WTC11 (cell line): ENCODE measurements at regions not wholly inside any gene's neighbourhood (a gene's known extent, or its start where the extent isn't known, plus 50 kb on each side); places are given as distances from the start of the nearest gene placed in this dataset.

Experiments
- ATAC-seq: fragments of 200-7000 bp; cut with Tn5 transposase; 2 replicates; pipeline ENCODE4 v1.10.0; 2021; ENCODE audit warnings: mild to moderate bottlenecking, moderate library complexity
- CTCF ChIA-PET: fragments of 300-600 bp; sonication (Branson Sonifier 250); formaldehyde crosslinking; loops from one replicate; lab custom pipeline; 2021; ENCODE audit warnings: antibody characterized with exemption; lab: Charles Lee
- POLR2A ChIA-PET: fragments of 350-600 bp; sonication (Branson Sonifier 250); formaldehyde crosslinking; loops from one replicate; lab custom pipeline; 2021; ENCODE audit warnings: antibody characterized with exemption; lab: Charles Lee
- DNase-seq: peaks from one replicate; pipeline ENCODE4 v3.0.0; 2021; ENCODE audit warnings: low spot score
- H3K27ac Mint-ChIP-seq: 2 replicates; pipeline ENCODE4 v1.8.0; 2021; ENCODE audit warnings: mixed read lengths
- H3K27me3 Mint-ChIP-seq: 2 replicates; pipeline ENCODE4 v1.8.0; 2021; ENCODE audit warnings: low read depth, mild to moderate bottlenecking, moderate library complexity, mixed read lengths
- H3K36me3 Mint-ChIP-seq: 2 replicates; pipeline ENCODE4 v1.8.0; 2021; ENCODE audit warnings: mixed read lengths
- H3K4me1 Mint-ChIP-seq: 2 replicates; pipeline ENCODE4 v1.8.0; 2022; ENCODE audit warnings: mixed read lengths
- H3K4me3 Mint-ChIP-seq: 2 replicates; pipeline ENCODE4 v1.8.0; 2021; ENCODE audit warnings: mild to moderate bottlenecking, moderate library complexity, mixed read lengths
- H3K9me3 Mint-ChIP-seq: 2 replicates; pipeline ENCODE4 v1.8.0; 2021; ENCODE audit warnings: mixed read lengths
- CDX4 ChIP-seq: fragments of 250-450 bp; sonication (Bioruptor Pico); IDR thresholded peaks from 2 replicates; pipeline ENCODE4 v1.9.0; 2021; ENCODE audit warnings: moderate library complexity, mild to moderate bottlenecking, inconsistent platforms, borderline replicate concordance
- E2F1 ChIP-seq: sonication (generic); formaldehyde crosslinking; IDR thresholded peaks from 2 replicates; pipeline ENCODE4 v1.8.0; 2022; ENCODE audit warnings: mild to moderate bottlenecking, missing genetic modification reagents
- ELF4 ChIP-seq: sonication (generic); formaldehyde crosslinking; IDR thresholded peaks from 2 replicates; pipeline ENCODE4 v1.8.1; 2022; ENCODE audit warnings: low read depth, mild to moderate bottlenecking, moderate library complexity, missing genetic modification reagents
- FOXJ3 ChIP-seq: sonication (generic); formaldehyde crosslinking; IDR thresholded peaks from 2 replicates; pipeline ENCODE4 v1.9.0; 2021; ENCODE audit warnings: missing genetic modification reagents, mild to moderate bottlenecking, borderline replicate concordance
- FOXP1 ChIP-seq: sonication (generic); formaldehyde crosslinking; IDR thresholded peaks from 2 replicates; pipeline ENCODE4 v1.8.0; 2022; ENCODE audit warnings: missing genetic modification reagents, mild to moderate bottlenecking, moderate library complexity, borderline replicate concordance
- GABPB1 ChIP-seq: sonication (generic); formaldehyde crosslinking; IDR thresholded peaks from 2 replicates; pipeline ENCODE4 v1.8.1; 2023; ENCODE audit warnings: mild to moderate bottlenecking, missing genetic modification reagents
- IRF2 ChIP-seq: sonication (generic); formaldehyde crosslinking; IDR thresholded peaks from 2 replicates; pipeline ENCODE4 v1.8.0; 2022; ENCODE audit warnings: low read depth, missing genetic modification reagents, borderline replicate concordance
- MXD4 ChIP-seq: fragments of 250-450 bp; sonication (Bioruptor Pico); IDR thresholded peaks from 2 replicates; pipeline ENCODE4 v1.8.0; 2021; ENCODE audit warnings: mild to moderate bottlenecking, moderate library complexity, borderline replicate concordance
- NFATC4 ChIP-seq: fragments of 250-450 bp; sonication (Bioruptor Pico); IDR thresholded peaks from 2 replicates; pipeline ENCODE4 v1.9.0; 2021; ENCODE audit warnings: mild to moderate bottlenecking
- OVOL2 ChIP-seq: fragments of 250-450 bp; sonication (Bioruptor Pico); IDR thresholded peaks from 2 replicates; pipeline ENCODE4 v1.9.0; 2021; ENCODE audit warnings: mild to moderate bottlenecking, borderline replicate concordance
- PREB ChIP-seq: sonication (generic); formaldehyde crosslinking; IDR thresholded peaks from 2 replicates; pipeline ENCODE4 v1.8.1; 2022; ENCODE audit warnings: mild to moderate bottlenecking, missing genetic modification reagents, moderate library complexity, borderline replicate concordance
- RORB ChIP-seq: fragments of 250-450 bp; sonication (Bioruptor Pico); IDR thresholded peaks from 2 replicates; pipeline ENCODE4 v1.9.0; 2021; ENCODE audit warnings: mild to moderate bottlenecking
- SMAD3 ChIP-seq: sonication (generic); formaldehyde crosslinking; IDR thresholded peaks from 2 replicates; pipeline ENCODE4 v1.8.0; 2022; ENCODE audit warnings: missing genetic modification reagents, mild to moderate bottlenecking, borderline replicate concordance
- SOX15 ChIP-seq: fragments of 250-450 bp; sonication (Bioruptor Pico); IDR thresholded peaks from 2 replicates; pipeline ENCODE4 v1.9.0; 2021; ENCODE audit warnings: mild to moderate bottlenecking
- ZNF219 ChIP-seq: sonication (generic); formaldehyde crosslinking; IDR thresholded peaks from 2 replicates; pipeline ENCODE4 v1.8.0; 2023; ENCODE audit warnings: missing genetic modification reagents, mild to moderate bottlenecking, borderline replicate concordance
- ZNF317 ChIP-seq: sonication (generic); formaldehyde crosslinking; IDR thresholded peaks from 2 replicates; pipeline ENCODE4 v1.8.1; 2023; ENCODE audit warnings: low read depth, mild to moderate bottlenecking, moderate library complexity, missing genetic modification reagents, borderline replicate concordance
- TF ChIP-seq, protein P1 (sequence below): fragments of 250-450 bp; sonication (Bioruptor Pico); IDR thresholded peaks from 2 replicates; pipeline ENCODE4 v1.9.0; 2021; ENCODE audit warnings: mild to moderate bottlenecking
- TF ChIP-seq, protein P2 (sequence below): sonication (generic); formaldehyde crosslinking; IDR thresholded peaks from 2 replicates; pipeline ENCODE4 v1.8.0; 2023; ENCODE audit warnings: missing genetic modification reagents, mild to moderate bottlenecking, borderline replicate concordance
- TF ChIP-seq, protein P3 (sequence below): sonication (generic); formaldehyde crosslinking; IDR thresholded peaks from 2 replicates; pipeline ENCODE4 v1.8.1; 2022; ENCODE audit warnings: mild to moderate bottlenecking, moderate library complexity, missing genetic modification reagents
- TF ChIP-seq, protein P4 (sequence below): sonication (generic); formaldehyde crosslinking; conservative IDR thresholded peaks from 2 replicates; pipeline ENCODE4 v1.8.1; 2023; ENCODE audit warnings: mild to moderate bottlenecking, low read depth, missing genetic modification reagents, moderate library complexity

DNA sequence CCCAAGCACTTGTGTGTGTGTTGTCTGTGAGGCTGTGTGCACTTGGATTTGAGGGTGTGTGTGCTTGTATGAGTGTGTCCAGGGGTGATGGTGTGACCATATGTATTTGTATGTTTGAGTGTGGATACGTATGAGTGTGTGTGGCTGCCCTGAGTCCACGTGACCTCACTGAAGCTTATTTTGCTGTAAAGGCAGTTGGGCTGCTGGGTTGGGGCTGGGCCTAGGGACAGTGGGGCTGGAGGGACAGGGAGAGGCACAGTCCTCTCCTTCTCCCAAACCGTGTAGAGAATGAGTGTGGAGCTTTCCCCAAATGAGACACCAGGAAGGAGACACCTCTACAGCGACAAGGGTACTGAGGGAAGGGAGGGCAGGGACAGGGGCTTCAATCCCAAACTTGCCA lies 163.4 kb upstream of the TLE3 start:
- no peak overlapping the region for H3K27ac Mint-ChIP-seq
- POLR2A ChIA-PET, result no interaction called here
- H3K27me3 Mint-ChIP-seq, result no peaks in the 10 kb centered on the region
- CTCF ChIA-PET, result no interaction called here
- H3K9me3 Mint-ChIP-seq, result no peaks in the 10 kb centered on the region
- H3K36me3 Mint-ChIP-seq, result no peaks in the 10 kb centered on the region
- no peak overlapping the region for H3K4me3 Mint-ChIP-seq
- H3K4me1 Mint-ChIP-seq, result peaks cover 14% of the 10 kb centered on the region
- no peak for DNase-seq
- no peak for TF ChIP-seq SOX15
- TF ChIP-seq, protein P1, sequence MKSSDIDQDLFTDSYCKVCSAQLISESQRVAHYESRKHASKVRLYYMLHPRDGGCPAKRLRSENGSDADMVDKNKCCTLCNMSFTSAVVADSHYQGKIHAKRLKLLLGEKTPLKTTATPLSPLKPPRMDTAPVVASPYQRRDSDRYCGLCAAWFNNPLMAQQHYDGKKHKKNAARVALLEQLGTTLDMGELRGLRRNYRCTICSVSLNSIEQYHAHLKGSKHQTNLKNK (CRISPR knock-in tag), result no peak
- no peak for TF ChIP-seq FOXP1 (CRISPR knock-in tag)
- TF ChIP-seq PREB (CRISPR knock-in tag), result no peak
- TF ChIP-seq ELF4 (CRISPR knock-in tag), result no peak
- no peak for TF ChIP-seq ZNF219 (CRISPR knock-in tag)
- no peak for TF ChIP-seq ZNF317 (CRISPR knock-in tag)
- TF ChIP-seq, protein P2, sequence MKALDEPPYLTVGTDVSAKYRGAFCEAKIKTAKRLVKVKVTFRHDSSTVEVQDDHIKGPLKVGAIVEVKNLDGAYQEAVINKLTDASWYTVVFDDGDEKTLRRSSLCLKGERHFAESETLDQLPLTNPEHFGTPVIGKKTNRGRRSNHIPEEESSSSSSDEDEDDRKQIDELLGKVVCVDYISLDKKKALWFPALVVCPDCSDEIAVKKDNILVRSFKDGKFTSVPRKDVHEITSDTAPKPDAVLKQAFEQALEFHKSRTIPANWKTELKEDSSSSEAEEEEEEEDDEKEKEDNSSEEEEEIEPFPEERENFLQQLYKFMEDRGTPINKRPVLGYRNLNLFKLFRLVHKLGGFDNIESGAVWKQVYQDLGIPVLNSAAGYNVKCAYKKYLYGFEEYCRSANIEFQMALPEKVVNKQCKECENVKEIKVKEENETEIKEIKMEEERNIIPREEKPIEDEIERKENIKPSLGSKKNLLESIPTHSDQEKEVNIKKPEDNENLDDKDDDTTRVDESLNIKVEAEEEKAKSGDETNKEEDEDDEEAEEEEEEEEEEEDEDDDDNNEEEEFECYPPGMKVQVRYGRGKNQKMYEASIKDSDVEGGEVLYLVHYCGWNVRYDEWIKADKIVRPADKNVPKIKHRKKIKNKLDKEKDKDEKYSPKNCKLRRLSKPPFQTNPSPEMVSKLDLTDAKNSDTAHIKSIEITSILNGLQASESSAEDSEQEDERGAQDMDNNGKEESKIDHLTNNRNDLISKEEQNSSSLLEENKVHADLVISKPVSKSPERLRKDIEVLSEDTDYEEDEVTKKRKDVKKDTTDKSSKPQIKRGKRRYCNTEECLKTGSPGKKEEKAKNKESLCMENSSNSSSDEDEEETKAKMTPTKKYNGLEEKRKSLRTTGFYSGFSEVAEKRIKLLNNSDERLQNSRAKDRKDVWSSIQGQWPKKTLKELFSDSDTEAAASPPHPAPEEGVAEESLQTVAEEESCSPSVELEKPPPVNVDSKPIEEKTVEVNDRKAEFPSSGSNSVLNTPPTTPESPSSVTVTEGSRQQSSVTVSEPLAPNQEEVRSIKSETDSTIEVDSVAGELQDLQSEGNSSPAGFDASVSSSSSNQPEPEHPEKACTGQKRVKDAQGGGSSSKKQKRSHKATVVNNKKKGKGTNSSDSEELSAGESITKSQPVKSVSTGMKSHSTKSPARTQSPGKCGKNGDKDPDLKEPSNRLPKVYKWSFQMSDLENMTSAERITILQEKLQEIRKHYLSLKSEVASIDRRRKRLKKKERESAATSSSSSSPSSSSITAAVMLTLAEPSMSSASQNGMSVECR (CRISPR knock-in tag), result no peak
- TF ChIP-seq GABPB1 (CRISPR knock-in tag), result no peak
- no peak for TF ChIP-seq E2F1
- TF ChIP-seq RORB (CRISPR knock-in tag), result no peak
- no peak for TF ChIP-seq MXD4 (CRISPR knock-in tag)
- no peak for TF ChIP-seq OVOL2
- TF ChIP-seq SMAD3, result no peak
- TF ChIP-seq, protein P3, sequence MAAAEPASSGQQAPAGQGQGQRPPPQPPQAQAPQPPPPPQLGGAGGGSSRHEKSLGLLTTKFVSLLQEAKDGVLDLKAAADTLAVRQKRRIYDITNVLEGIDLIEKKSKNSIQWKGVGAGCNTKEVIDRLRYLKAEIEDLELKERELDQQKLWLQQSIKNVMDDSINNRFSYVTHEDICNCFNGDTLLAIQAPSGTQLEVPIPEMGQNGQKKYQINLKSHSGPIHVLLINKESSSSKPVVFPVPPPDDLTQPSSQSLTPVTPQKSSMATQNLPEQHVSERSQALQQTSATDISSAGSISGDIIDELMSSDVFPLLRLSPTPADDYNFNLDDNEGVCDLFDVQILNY, result no peak
- no peak for TF ChIP-seq CDX4 (CRISPR knock-in tag)
- TF ChIP-seq IRF2 (CRISPR knock-in tag), result no peak
- TF ChIP-seq, protein P4, sequence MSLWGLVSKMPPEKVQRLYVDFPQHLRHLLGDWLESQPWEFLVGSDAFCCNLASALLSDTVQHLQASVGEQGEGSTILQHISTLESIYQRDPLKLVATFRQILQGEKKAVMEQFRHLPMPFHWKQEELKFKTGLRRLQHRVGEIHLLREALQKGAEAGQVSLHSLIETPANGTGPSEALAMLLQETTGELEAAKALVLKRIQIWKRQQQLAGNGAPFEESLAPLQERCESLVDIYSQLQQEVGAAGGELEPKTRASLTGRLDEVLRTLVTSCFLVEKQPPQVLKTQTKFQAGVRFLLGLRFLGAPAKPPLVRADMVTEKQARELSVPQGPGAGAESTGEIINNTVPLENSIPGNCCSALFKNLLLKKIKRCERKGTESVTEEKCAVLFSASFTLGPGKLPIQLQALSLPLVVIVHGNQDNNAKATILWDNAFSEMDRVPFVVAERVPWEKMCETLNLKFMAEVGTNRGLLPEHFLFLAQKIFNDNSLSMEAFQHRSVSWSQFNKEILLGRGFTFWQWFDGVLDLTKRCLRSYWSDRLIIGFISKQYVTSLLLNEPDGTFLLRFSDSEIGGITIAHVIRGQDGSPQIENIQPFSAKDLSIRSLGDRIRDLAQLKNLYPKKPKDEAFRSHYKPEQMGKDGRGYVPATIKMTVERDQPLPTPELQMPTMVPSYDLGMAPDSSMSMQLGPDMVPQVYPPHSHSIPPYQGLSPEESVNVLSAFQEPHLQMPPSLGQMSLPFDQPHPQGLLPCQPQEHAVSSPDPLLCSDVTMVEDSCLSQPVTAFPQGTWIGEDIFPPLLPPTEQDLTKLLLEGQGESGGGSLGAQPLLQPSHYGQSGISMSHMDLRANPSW (CRISPR knock-in tag), result no peak
- TF ChIP-seq NFATC4 (CRISPR knock-in tag), result no peak
- no peak for TF ChIP-seq FOXJ3
- ATAC-seq, result no peak
